Natural killer cell (primary cell): ENCODE measurements at regions not wholly inside any gene's neighbourhood (a gene's known extent, or its start where the extent isn't known, plus 50 kb on each side); places are given as distances from the start of the nearest gene placed in this dataset.

Source experiments
- ATAC-seq, 3 donors: fragments of 150-1000 bp in 2 of 3; fragments of 200-7000 bp in 1 of 3; cut with Tn5 transposase; 1 replicate in 1 of 3; 2 replicates in 2 of 3; pipeline ENCODE4 v1.10.0; 2021; ENCODE audit warnings: mild to moderate bottlenecking in 2 of 3, moderate library complexity in 2 of 3
- DNase-seq, 2 donors: peaks; one replicate each; pipeline versions ENCODE4 v3.0.0 to v3.0.0-alpha.2; 2013 to 2021; ENCODE audit warnings: mixed read lengths in 1 of 2
- H3K27ac ChIP-seq: one replicate; pipeline ENCODE4 v1.5.1; 2013; ENCODE audit warnings: mild to moderate bottlenecking, low read length
- H3K27me3 ChIP-seq: one replicate; pipeline ENCODE4 v1.6.1; 2013; ENCODE audit warnings: low read length; ENCODE audit not compliant: control insufficient read depth, insufficient read depth
- H3K36me3 ChIP-seq: one replicate; pipeline ENCODE4 v1.6.1; 2013; ENCODE audit warnings: low read length; ENCODE audit not compliant: control insufficient read depth, insufficient read depth
- H3K4me1 ChIP-seq: one replicate; pipeline ENCODE4 v1.6.1; 2013; ENCODE audit warnings: low read length; ENCODE audit not compliant: control insufficient read depth, insufficient read depth
- H3K4me3 ChIP-seq: one replicate; pipeline ENCODE4 v1.5.1; 2013; ENCODE audit warnings: low read length
- H3K9me3 ChIP-seq: one replicate; pipeline ENCODE4 v1.6.1; 2013; ENCODE audit warnings: low read length; ENCODE audit not compliant: control insufficient read depth, insufficient read depth
- H3K27ac Mint-ChIP-seq, 2 donors: one replicate each; pipeline ENCODE4 v1.8.0; 2022; ENCODE audit warnings: mild to moderate bottlenecking in 2 of 2, mixed read lengths in 2 of 2, moderate library complexity in 1 of 2
- H3K27me3 Mint-ChIP-seq, 2 donors: one replicate each; pipeline ENCODE4 v1.8.0; 2022; ENCODE audit warnings: low read depth in 2 of 2, mixed read lengths in 2 of 2
- H3K36me3 Mint-ChIP-seq: one replicate; pipeline ENCODE4 v1.8.0; 2022; ENCODE audit warnings: mixed read lengths
- H3K4me1 Mint-ChIP-seq, 2 donors: one replicate each; pipeline ENCODE4 v1.8.0; 2022; ENCODE audit warnings: mixed read lengths in 2 of 2
- H3K4me3 Mint-ChIP-seq: one replicate; pipeline ENCODE4 v1.8.0; 2022; ENCODE audit warnings: mild to moderate bottlenecking, moderate library complexity, mixed read lengths
- H3K9me3 Mint-ChIP-seq, 2 donors: one replicate each; pipeline ENCODE4 v1.8.0; 2022; ENCODE audit warnings: mixed read lengths in 2 of 2
- WGBS: methylation state at CpG from one replicate; pipeline ENCODE4 v1.1.7; 2013; ENCODE audit warnings: missing lambda C conversion rate; ENCODE audit not compliant: insufficient coverage; 5-methylcytosine and 5-hydroxymethylcytosine counted together
- intact Hi-C: fragments of 100-400 bp; cut with micrococcal nuclease; formaldehyde crosslinking; loops from one replicate; pipeline ENCODE4 v1.14.2; 2022
- TF ChIP-seq, protein P1 (sequence below): fragments of 200-600 bp; IDR thresholded peaks from one replicate; pipeline ENCODE4 v1.8.0; 2022; ENCODE audit warnings: antibody characterized with exemption

GRCh38 chr1:59141267-59141863, 155.5 kb upstream of the FGGY start:
- H3K27me3 ChIP-seq = no peaks in the 10 kb centered on the region
- no peak overlapping the region for H3K27ac Mint-ChIP-seq
- H3K36me3 Mint-ChIP-seq = no peaks in the 10 kb centered on the region
- no peak overlapping the region for H3K27ac ChIP-seq
- H3K36me3 ChIP-seq = no peaks in the 10 kb centered on the region
- ATAC-seq = no peak
- no peak overlapping the region for H3K4me3 Mint-ChIP-seq
- peaks cover under 1% of the 10 kb centered on the region for H3K4me1 ChIP-seq
- H3K27me3 Mint-ChIP-seq = peaks cover 3 to 8% of the 10 kb centered on the region in 2 donors
- DNase-seq = no peak
- no peaks in the 10 kb centered on the region for H3K9me3 ChIP-seq
- peaks cover 4 to 15% of the 10 kb centered on the region in 2 donors for H3K4me1 Mint-ChIP-seq
- TF ChIP-seq, protein P1, sequence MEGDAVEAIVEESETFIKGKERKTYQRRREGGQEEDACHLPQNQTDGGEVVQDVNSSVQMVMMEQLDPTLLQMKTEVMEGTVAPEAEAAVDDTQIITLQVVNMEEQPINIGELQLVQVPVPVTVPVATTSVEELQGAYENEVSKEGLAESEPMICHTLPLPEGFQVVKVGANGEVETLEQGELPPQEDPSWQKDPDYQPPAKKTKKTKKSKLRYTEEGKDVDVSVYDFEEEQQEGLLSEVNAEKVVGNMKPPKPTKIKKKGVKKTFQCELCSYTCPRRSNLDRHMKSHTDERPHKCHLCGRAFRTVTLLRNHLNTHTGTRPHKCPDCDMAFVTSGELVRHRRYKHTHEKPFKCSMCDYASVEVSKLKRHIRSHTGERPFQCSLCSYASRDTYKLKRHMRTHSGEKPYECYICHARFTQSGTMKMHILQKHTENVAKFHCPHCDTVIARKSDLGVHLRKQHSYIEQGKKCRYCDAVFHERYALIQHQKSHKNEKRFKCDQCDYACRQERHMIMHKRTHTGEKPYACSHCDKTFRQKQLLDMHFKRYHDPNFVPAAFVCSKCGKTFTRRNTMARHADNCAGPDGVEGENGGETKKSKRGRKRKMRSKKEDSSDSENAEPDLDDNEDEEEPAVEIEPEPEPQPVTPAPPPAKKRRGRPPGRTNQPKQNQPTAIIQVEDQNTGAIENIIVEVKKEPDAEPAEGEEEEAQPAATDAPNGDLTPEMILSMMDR = no peak
- intact Hi-C loops = no loop called here
- no peaks in the 10 kb centered on the region for H3K9me3 Mint-ChIP-seq
- WGBS = 73% methylated on average over 4 of the region's 4 CpGs
- no peak overlapping the region for H3K4me3 ChIP-seq

GRCh38 chr1:59142311-59143132, 154.4 kb upstream of the FGGY start:
- Histone ChIP-seq H3K27ac (no peak overlapping the region), H3K4me1 (peaks cover 9% of the 10 kb centered on the region), H3K9me3 (no peaks in the 10 kb centered on the region), H3K27me3 (no peaks in the 10 kb centered on the region), H3K36me3 (no peaks in the 10 kb centered on the region), H3K4me3 (no peak overlapping the region)
- TF ChIP-seq, protein P1 = no peak
- DNase-seq (no peak), ATAC-seq (no peak)
- WGBS = 77% methylated on average over 9 of the region's 9 CpGs
- H3K36me3 Mint-ChIP-seq = no peaks in the 10 kb centered on the region
- H3K9me3 Mint-ChIP-seq = no peaks in the 10 kb centered on the region
- no peak overlapping the region for H3K4me3 Mint-ChIP-seq
- no peak overlapping the region for H3K27ac Mint-ChIP-seq
- peaks cover 0 to 8% of the 10 kb centered on the region in 2 donors for H3K27me3 Mint-ChIP-seq
- intact Hi-C loops = no loop called here
- H3K4me1 Mint-ChIP-seq = peaks cover 13 to 25% of the 10 kb centered on the region in 2 donors

DNA sequence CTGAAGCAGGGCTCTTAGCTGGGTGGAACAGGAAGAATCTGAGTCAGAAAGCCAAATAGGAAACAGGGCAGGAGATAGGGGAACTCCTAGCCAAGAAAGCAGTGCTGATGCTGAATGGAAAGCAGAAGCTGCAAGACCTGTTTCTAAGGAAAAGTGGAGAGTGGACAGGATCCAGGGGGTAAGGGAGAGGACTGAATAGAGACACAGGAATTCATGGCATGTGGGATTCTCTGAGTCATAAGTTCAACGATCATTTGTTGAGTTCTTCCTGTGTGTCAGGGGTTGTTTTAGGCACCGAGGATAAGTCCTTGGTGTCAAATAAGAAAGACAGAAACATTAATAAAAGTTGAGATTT, 153.8 kb upstream of the FGGY start:
- TF ChIP-seq, protein P1 = no peak
- Mint-ChIP-seq H3K4me3 (no peak overlapping the region), H3K4me1 (peaks cover 14 to 25% of the 10 kb centered on the region in 2 donors), H3K27me3 (peaks cover 0 to 6% of the 10 kb centered on the region in 2 donors), H3K9me3 (no peaks in the 10 kb centered on the region), H3K27ac (no peak overlapping the region), H3K36me3 (no peaks in the 10 kb centered on the region)
- no peak for ATAC-seq
- intact Hi-C loops = no loop called here
- no peaks in the 10 kb centered on the region for H3K27me3 ChIP-seq
- DNase-seq = no peak
- H3K36me3 ChIP-seq = no peaks in the 10 kb centered on the region
- H3K4me3 ChIP-seq = no peak overlapping the region
- 51% methylated on average over 2 of the region's 2 CpGs for WGBS
- peaks cover 9% of the 10 kb centered on the region for H3K4me1 ChIP-seq
- no peaks in the 10 kb centered on the region for H3K9me3 ChIP-seq
- no peak overlapping the region for H3K27ac ChIP-seq
